CD14-positive monocyte (primary cell): ENCODE measurements at regions not wholly inside any gene's neighbourhood (a gene's known extent, or its start where the extent isn't known, plus 50 kb on each side); places are given as distances from the start of the nearest gene placed in this dataset.

ENCODE experiments used
- DNase-seq, 3 donors: peaks; one replicate each; pipeline ENCODE4 v3.0.0-alpha.2; 2011 to 2022
- H2AFZ ChIP-seq: 2 replicates; pipeline ENCODE4 v1.6.0; 2012; ENCODE audit warnings: mild to moderate bottlenecking, low read depth, low read length, inconsistent platforms; ENCODE audit not compliant: insufficient read depth, poor library complexity, severe bottlenecking
- H3K27ac ChIP-seq, 2 donors: 1 replicate in 1 of 2; 2 replicates in 1 of 2; pipeline ENCODE4 v1.5.1; 2012 to 2013; ENCODE audit warnings: low read length in 2 of 2, control low read depth in 1 of 2, inconsistent platforms in 1 of 2, low read depth in 1 of 2, mild to moderate bottlenecking in 1 of 2
- H3K27me3 ChIP-seq, 2 donors: one replicate each; pipeline versions ENCODE4 v1.6.0 to v1.6.1; 2011 to 2013; ENCODE audit warnings: low read length in 2 of 2; ENCODE audit not compliant: control insufficient read depth in 2 of 2, insufficient read depth in 2 of 2
- H3K36me3 ChIP-seq, 2 donors: replicated peaks in 1 of 2; 1 replicate in 1 of 2; 2 replicates in 1 of 2; pipeline versions ENCODE4 v1.5.1 to v1.6.1; 2012 to 2013; ENCODE audit warnings: low read length in 2 of 2, control low read depth in 1 of 2, inconsistent platforms in 1 of 2, mild to moderate bottlenecking in 1 of 2; ENCODE audit not compliant: insufficient read depth in 2 of 2, control insufficient read depth in 1 of 2
- H3K4me1 ChIP-seq, 2 donors: 1 replicate in 1 of 2; 2 replicates in 1 of 2; pipeline versions ENCODE4 v1.5.1 to v1.6.1; 2012 to 2013; ENCODE audit warnings: low read length in 2 of 2, control low read depth in 1 of 2, inconsistent platforms in 1 of 2, mild to moderate bottlenecking in 1 of 2, moderate library complexity in 1 of 2; ENCODE audit not compliant: insufficient read depth in 2 of 2, control insufficient read depth in 1 of 2
- H3K4me2 ChIP-seq: replicated peaks from 2 replicates; pipeline ENCODE3; 2012; ENCODE audit warnings: low read length, moderate library complexity, mild to moderate bottlenecking; ENCODE audit not compliant: poor library complexity, severe bottlenecking; ENCODE audit errors: extremely low read depth
- H3K4me3 ChIP-seq, 3 experiments: fragments of 200-600 bp in 1 of 3; sonication (generic) in 1 of 3; replicated peaks in 1 of 3; 1 replicate in 2 of 3; 2 replicates in 1 of 3; pipeline ENCODE4 v1.5.1; 2011 to 2013; ENCODE audit warnings: low read length in 3 of 3, mild to moderate bottlenecking in 3 of 3, control low read depth in 2 of 3, low read depth in 2 of 3, inconsistent platforms in 1 of 3, moderate library complexity in 1 of 3
- H3K79me2 ChIP-seq: 2 replicates; pipeline ENCODE4 v1.6.0; 2012; ENCODE audit warnings: mild to moderate bottlenecking, control low read depth, inconsistent platforms, low read length, moderate library complexity; ENCODE audit not compliant: insufficient read depth
- H3K9ac ChIP-seq: 2 replicates; pipeline ENCODE4 v1.6.0; 2017; ENCODE audit warnings: low read length, mild to moderate bottlenecking; ENCODE audit not compliant: insufficient read depth, poor library complexity, severe bottlenecking
- H3K9me3 ChIP-seq, 2 donors: replicated peaks in 1 of 2; 1 replicate in 1 of 2; 2 replicates in 1 of 2; pipeline versions ENCODE4 v1.5.1 to v1.6.1; 2012 to 2013; ENCODE audit warnings: low read length in 2 of 2, control low read depth in 1 of 2; ENCODE audit not compliant: control insufficient read depth in 1 of 2, insufficient read depth in 1 of 2
- H4K20me1 ChIP-seq: 2 replicates; pipeline ENCODE4 v1.6.0; 2012; ENCODE audit warnings: mild to moderate bottlenecking, low read length, control low read depth, moderate library complexity; ENCODE audit not compliant: insufficient read depth
- H3K27ac Mint-ChIP-seq, 7 donors: one replicate each; pipeline ENCODE4 v1.8.0; 2020; ENCODE audit warnings: mild to moderate bottlenecking in 7 of 7, mixed read lengths in 7 of 7, moderate library complexity in 6 of 7, inconsistent platforms in 2 of 7
- H3K27me3 Mint-ChIP-seq, 3 donors: one replicate each; pipeline ENCODE4 v1.8.0; 2021 to 2022; ENCODE audit warnings: low read depth in 3 of 3, mild to moderate bottlenecking in 3 of 3, mixed read lengths in 3 of 3, moderate library complexity in 3 of 3, inconsistent platforms in 1 of 3
- H3K36me3 Mint-ChIP-seq, 2 donors: one replicate each; pipeline ENCODE4 v1.8.0; 2020; ENCODE audit warnings: mixed read lengths in 2 of 2, inconsistent platforms in 1 of 2, mild to moderate bottlenecking in 1 of 2
- H3K4me1 Mint-ChIP-seq: one replicate; pipeline ENCODE4 v1.8.0; 2020; ENCODE audit warnings: mild to moderate bottlenecking, mixed read lengths
- H3K4me3 Mint-ChIP-seq, 2 donors: one replicate each; pipeline ENCODE4 v1.8.0; 2020; ENCODE audit warnings: mild to moderate bottlenecking in 2 of 2, mixed read lengths in 2 of 2, moderate library complexity in 1 of 2
- H3K9me3 Mint-ChIP-seq, 7 donors: one replicate each; pipeline ENCODE4 v1.8.0; 2020 to 2022; ENCODE audit warnings: mixed read lengths in 7 of 7, mild to moderate bottlenecking in 6 of 7, moderate library complexity in 6 of 7, inconsistent platforms in 2 of 7
- CTCF ChIP-seq: fragments of 200-600 bp; IDR thresholded peaks from one replicate; pipeline ENCODE4 v1.8.0; 2022; ENCODE audit warnings: antibody characterized with exemption, mild to moderate bottlenecking
- WGBS: methylation state at CpG from one replicate; pipeline ENCODE4 v1.1.5; 2013; ENCODE audit warnings: missing lambda C conversion rate; ENCODE audit not compliant: insufficient coverage; 5-methylcytosine and 5-hydroxymethylcytosine counted together
- intact Hi-C, 2 donors: fragments of 100-400 bp; cut with micrococcal nuclease; formaldehyde crosslinking; loops; one replicate each; pipeline versions ENCODE4 v1.15.0 to v1.15.1; 2023

GRCh38 chr16:74019612-74020011 is 277.0 kb upstream of the PSMD7 start:
- no peak overlapping the region for H3K4me3 Mint-ChIP-seq
- WGBS: no CpG with 5 or more reads among the region's 3 CpGs
- Histone ChIP-seq H3K9me3 (no peaks in the 10 kb centered on the region), H3K4me2 (no peak overlapping the region), H3K27ac (no peak overlapping the region), H2AFZ (no peak overlapping the region), H3K36me3 (no peaks in the 10 kb centered on the region), H3K4me3 (no peak overlapping the region), H3K79me2 (no peaks in the 10 kb centered on the region), H3K4me1 (no peaks in the 10 kb centered on the region), H4K20me1 (no peaks in the 10 kb centered on the region), H3K9ac (no peak overlapping the region), H3K27me3 (no peaks in the 10 kb centered on the region)
- H3K36me3 Mint-ChIP-seq: no peaks in the 10 kb centered on the region
- DNase-seq: no peak
- H3K27ac Mint-ChIP-seq: no peak overlapping the region
- no peaks in the 10 kb centered on the region for H3K4me1 Mint-ChIP-seq
- H3K27me3 Mint-ChIP-seq: peaks cover 0 to 6% (median 0%) of the 10 kb centered on the region in 3 donors
- peaks cover 0 to 4% (median 0%) of the 10 kb centered on the region in 7 donors for H3K9me3 Mint-ChIP-seq
- no peak for TF ChIP-seq CTCF
- intact Hi-C loops: no loop called here

- Histone ChIP-seq H3K79me2 (no peaks in the 10 kb centered on the region), H4K20me1 (no peaks in the 10 kb centered on the region), H3K36me3 (no peaks in the 10 kb centered on the region), H3K9ac (no peak overlapping the region), H3K9me3 (no peaks in the 10 kb centered on the region), H3K4me3 (no peak overlapping the region), H3K4me2 (no peak overlapping the region), H3K27ac (no peak overlapping the region), H2AFZ (no peak overlapping the region), H3K4me1 (no peaks in the 10 kb centered on the region), H3K27me3 (no peaks in the 10 kb centered on the region)
- H3K36me3 Mint-ChIP-seq: no peaks in the 10 kb centered on the region
- H3K27me3 Mint-ChIP-seq: peaks cover 0 to 6% (median 0%) of the 10 kb centered on the region in 3 donors
- H3K27ac Mint-ChIP-seq: no peak overlapping the region
- H3K4me3 Mint-ChIP-seq: no peak overlapping the region
- no peak for TF ChIP-seq CTCF
- H3K4me1 Mint-ChIP-seq: no peaks in the 10 kb centered on the region
- intact Hi-C loops: no loop called here
- peaks cover 0 to 8% (median 2%) of the 10 kb centered on the region in 7 donors for H3K9me3 Mint-ChIP-seq
- no peak for DNase-seq
Observed at GRCh38 chr16:74015953-74016352, 280.7 kb upstream of the PSMD7 start.
